ENCODE measurements at regions not wholly inside any gene's neighbourhood (a gene's known extent, or its start where the extent isn't known, plus 50 kb on each side); places are given as distances from the start of the nearest gene placed in this dataset.
"Not testable (repeated sequence)": the region's sequence is repeated elsewhere in the genome, so short reads cannot be mapped to it uniquely, and the experiment has no call there.

GRCh38 chr5:2068531-2068930, 185.8 kb upstream of the IRX4 start:
- DNase-seq (ENCODE audit: low read depth): no peak
- no peak for TF ChIP-seq CTCF (IDR thresholded peaks at IDR 0.05; ENCODE audit: insufficient read depth, low read depth, low read length)
- ChIA-PET POLR2A (no interaction called here), CTCF (no interaction called here)
- H3K4me3 ChIP-seq (ENCODE audit: low read depth, low read length): no peak overlapping the region
- no peaks in the 10 kb centered on the region for H3K36me3 ChIP-seq (ENCODE audit: control insufficient read depth, insufficient read depth, low read length)
- H3K27me3 ChIP-seq (ENCODE audit: control insufficient read depth, insufficient read depth, low read length): no peaks in the 10 kb centered on the region

GRCh38 chr5:2066373-2066772, 183.6 kb upstream of the IRX4 start:
- ChIA-PET CTCF (no interaction called here), POLR2A (no interaction called here)
- no peaks in the 10 kb centered on the region for H3K36me3 ChIP-seq (ENCODE audit: control insufficient read depth, insufficient read depth, low read length)
- no peak overlapping the region for H3K4me3 ChIP-seq (ENCODE audit: low read depth, low read length)
- no peaks in the 10 kb centered on the region for H3K27me3 ChIP-seq (ENCODE audit: control insufficient read depth, insufficient read depth, low read length)
- TF ChIP-seq CTCF (IDR thresholded peaks at IDR 0.05; ENCODE audit: insufficient read depth, low read depth, low read length): no peak
- no peak for DNase-seq (ENCODE audit: low read depth)

GRCh38 chr5:2063380-2063779, 180.7 kb upstream of the IRX4 start:
- POLR2A ChIA-PET; H3K27me3 ChIP-seq (ENCODE audit: control insufficient read depth, insufficient read depth, low read length); DNase-seq (ENCODE audit: low read depth); H3K4me3 ChIP-seq (ENCODE audit: low read depth, low read length); CTCF ChIA-PET; H3K36me3 ChIP-seq (ENCODE audit: control insufficient read depth, insufficient read depth, low read length): not testable (repeated sequence)

- CTCF ChIA-PET: no interaction called here
- TF ChIP-seq CTCF (IDR thresholded peaks at IDR 0.05; ENCODE audit: insufficient read depth, low read depth, low read length): no peak
- H3K27me3 ChIP-seq (ENCODE audit: control insufficient read depth, insufficient read depth, low read length): no peaks in the 10 kb centered on the region
- DNase-seq (ENCODE audit: low read depth): no peak
- no peak overlapping the region for H3K4me3 ChIP-seq (ENCODE audit: low read depth, low read length)
- POLR2A ChIA-PET: no interaction called here
- H3K36me3 ChIP-seq (ENCODE audit: control insufficient read depth, insufficient read depth, low read length): no peaks in the 10 kb centered on the region
Measured at GRCh38 chr5:2052687-2053086, 170.0 kb upstream of the IRX4 start.

- DNase-seq (ENCODE audit: low read depth): no peak
- Histone ChIP-seq H3K4me3 (ENCODE audit: low read depth, low read length) (no peak overlapping the region), H3K27me3 (ENCODE audit: control insufficient read depth, insufficient read depth, low read length) (no peaks in the 10 kb centered on the region), H3K36me3 (ENCODE audit: control insufficient read depth, insufficient read depth, low read length) (no peaks in the 10 kb centered on the region)
- CTCF ChIA-PET: interaction anchor here (2.4 kb wide), 1 partner anchor 286 kb away, joined by 5 read pairs; no protein-coding TSS in a partner anchor
- TF ChIP-seq CTCF (IDR thresholded peaks at IDR 0.05; ENCODE audit: insufficient read depth, low read depth, low read length): no peak
- POLR2A ChIA-PET: no interaction called here
Measured at GRCh38 chr5:2049876-2050275, 167.2 kb upstream of the IRX4 start.

GRCh38 chr5:2048664-2049063, 165.9 kb upstream of the IRX4 start:
- ChIA-PET CTCF (interaction anchor here (2.4 kb wide), 1 partner anchor 285 kb away, joined by 5 read pairs; no protein-coding TSS in a partner anchor), POLR2A (no interaction called here)
- DNase-seq (ENCODE audit: low read depth): no peak

More at GRCh38 chr5:2048664-2049063, 165.9 kb upstream of the IRX4 start:
- H3K4me3 ChIP-seq (ENCODE audit: low read depth, low read length): no peak overlapping the region
- H3K27me3 ChIP-seq (ENCODE audit: control insufficient read depth, insufficient read depth, low read length): no peaks in the 10 kb centered on the region
- no peaks in the 10 kb centered on the region for H3K36me3 ChIP-seq (ENCODE audit: control insufficient read depth, insufficient read depth, low read length)
- TF ChIP-seq CTCF (IDR thresholded peaks at IDR 0.05; ENCODE audit: insufficient read depth, low read depth, low read length): no peak

Data from BJ (cell line).